ENCODE measurements at regions not wholly inside any gene's neighbourhood (a gene's known extent, or its start where the extent isn't known, plus 50 kb on each side); places are given as distances from the start of the nearest gene placed in this dataset.
A peak's percentile ranks its signal among the peaks of the same experiment; 100 is the strongest.

DNA sequence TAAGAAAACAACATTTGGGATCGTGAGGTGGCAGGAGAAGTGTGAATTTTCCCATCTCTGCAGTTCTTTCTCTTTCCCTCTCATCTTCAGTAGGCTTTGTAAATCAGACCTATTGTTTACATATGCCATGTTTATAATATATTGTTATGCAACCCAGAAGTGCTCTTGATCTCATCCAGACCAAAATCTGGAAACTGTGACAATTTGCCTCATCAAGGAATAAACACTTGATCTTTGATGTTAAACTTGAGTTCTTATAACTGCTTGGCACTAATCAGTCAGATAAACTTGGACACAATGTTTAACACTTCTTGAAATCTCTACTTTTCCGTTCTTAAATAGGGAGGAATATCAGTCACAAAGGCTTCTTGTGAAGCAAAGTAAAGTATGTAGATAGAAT lies 384.7 kb downstream of the DMRT2 start:
- no peak for DNase-seq

DNA sequence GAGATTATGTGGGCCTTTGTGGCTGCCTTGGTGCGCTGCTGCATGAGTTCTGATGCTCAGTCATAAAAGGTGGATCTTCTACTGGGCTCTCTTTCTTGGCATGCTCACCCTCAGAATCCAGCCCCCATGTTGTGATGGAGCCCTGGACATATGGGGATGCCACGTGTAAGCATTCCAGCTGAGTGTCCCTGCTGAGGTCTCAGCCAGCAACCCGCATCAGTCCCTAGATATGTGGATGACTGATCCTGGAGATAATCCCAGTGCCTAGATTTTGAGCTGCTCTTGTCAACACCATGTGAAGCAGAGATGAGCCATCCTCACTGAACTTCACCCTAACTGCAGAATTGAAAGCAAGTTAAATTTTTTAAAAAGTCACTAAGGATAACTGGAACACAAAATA lies 390.1 kb downstream of the DMRT2 start:
- no peak for DNase-seq

DNA sequence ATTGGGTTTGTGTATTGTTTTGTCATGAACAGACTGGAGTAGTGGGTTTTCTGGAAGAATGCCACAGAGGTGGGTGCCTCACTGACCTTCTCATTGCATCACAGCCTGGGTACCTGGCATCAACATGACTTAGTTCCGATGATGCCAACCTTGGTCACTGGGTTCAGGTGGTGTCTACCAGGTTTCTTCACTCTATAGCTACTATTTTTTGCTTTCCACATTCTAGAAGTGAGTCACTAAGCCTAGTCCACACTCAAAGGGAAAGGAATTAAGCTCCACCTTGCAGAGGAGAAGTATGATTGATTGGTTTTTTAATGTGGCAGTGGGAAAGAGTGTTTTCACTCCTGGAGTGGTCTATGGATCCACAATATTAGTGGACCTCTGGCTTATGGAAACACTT lies 391.9 kb downstream of the DMRT2 start:
- DNase-seq = no peak

DNA sequence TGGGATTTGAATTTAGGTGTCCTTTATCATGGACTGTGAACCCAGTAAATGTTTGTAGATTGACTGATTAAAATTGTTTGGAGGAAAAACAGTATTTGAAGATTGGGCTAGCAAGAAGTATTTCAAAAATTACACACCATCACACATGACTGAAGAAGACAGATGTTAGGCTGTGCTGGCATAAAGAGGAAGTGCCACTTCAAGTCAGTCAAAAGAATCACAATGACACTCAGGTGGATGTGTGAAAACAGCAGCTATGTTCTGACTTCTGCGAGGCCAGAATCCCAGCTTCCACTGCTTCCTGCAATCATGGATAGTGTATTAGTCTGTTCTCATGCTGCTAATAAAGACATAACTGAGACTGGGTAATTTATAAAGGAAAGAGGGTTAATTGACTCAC lies 393.3 kb downstream of the DMRT2 start:
- no peak for DNase-seq

DNA sequence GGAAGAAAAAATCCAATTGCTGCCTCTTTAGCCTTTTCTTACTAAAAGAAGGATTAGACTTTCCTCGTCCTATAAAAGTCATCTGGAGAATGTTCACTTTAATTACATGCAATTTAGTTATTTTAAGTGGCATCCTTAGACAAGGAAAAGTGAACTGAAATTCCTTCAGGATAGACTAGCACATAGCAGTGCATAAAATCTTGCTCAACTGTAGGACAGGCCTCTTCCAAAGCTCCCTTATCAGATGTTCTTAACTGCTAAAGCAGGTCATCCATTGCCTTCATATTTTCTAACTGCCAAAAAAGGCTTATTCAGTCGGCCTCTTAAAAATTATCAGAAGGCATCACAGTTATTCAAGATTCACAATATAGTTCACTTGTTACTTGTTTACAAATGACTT lies 396.5 kb downstream of the DMRT2 start:
- DNase-seq = no peak

DNA sequence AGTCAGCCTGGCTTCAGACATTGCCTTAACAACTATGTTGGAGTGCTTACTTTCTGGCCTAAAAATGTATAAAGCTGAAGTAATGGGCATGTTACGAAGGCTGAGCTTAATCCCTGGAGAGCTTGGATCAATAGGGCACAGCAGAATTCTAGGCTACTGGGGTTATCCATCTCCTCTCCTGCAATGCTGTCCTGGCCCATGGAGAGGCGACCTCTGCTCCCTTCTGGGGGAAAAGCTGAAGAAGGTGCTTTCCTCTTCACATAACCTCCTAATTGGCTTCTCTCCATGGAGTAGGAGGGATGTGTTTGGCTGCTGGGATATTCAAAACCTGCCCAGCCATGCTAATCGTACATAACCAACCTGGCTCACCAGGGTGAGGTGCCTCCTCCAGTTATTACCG lies 403.5 kb downstream of the DMRT2 start:
- no peak for DNase-seq

DNA sequence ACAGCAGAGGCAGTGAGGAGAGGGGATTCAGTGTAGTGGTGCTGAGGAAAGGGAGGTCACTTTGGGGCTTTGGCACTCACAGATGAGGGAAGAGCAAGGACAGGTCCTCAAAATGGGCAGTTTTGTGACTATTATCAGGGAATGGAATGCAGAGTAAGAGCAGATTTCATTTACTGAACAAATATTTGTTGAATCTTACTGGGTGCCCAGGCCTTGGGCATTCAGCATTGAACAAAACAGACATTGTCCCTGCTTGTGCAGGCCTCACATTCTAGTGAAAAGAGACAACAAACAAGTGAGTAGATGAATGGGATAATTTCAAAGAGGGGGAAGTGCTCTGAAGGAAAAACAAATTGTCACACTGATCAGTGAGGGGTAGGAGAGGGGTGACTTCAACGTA lies 404.1 kb downstream of the DMRT2 start:
- DNase-seq = no peak

DNA sequence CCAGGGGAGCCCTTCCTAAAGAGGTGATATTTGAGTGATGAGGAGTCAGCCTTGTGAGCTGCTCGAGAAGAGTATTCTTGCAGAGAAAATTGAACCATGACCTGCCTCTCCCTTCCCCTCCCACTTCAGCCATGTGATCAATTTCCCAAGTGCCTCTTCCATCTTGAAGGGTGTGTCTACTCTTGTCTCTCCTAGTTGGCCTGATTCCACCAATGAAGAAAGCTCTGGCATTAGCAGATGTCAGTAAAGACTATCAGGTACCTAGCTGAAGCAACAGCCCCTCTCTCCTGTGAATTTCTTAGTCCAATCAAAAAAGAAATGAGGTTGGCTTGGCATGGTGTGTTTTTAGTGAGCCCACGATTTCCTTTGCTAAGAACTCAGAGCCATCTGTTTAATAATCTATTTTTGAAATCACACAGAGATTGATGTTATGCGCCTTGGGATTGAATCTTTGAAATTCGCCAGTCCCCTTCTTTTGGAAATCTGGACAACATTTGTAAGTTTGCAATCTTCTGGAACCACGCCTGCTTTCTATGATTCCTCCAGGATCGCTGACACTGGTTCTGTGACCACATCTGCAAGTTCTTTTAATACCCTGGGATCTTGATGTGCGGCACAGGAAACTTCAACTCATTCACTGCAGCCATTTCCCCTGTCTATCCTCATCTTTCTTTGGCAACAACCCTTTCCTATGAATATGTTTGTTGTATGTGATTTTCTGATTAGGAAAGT lies 404.6 kb downstream of the DMRT2 start:
- peak; percentile 27 for DNase-seq

DNA sequence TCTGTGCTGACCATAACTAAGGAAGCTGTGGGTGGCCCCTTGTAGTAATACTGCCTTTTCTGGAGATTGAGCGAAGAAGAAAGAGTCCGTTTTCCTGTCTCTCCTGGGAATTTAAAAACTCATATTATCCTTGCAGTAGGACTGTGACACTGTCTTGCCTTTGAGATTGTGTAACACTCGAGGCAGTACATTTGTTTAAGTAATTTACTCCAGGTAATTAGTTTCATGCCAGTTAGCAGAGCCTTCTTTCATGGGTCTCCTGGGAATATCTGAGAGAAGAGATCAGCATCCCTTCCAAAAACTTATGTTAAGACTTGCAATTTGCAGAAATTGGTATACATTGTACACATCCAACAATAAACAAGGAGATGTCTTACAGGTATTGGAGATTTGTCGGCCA lies 405.6 kb downstream of the DMRT2 start:
- DNase-seq = no peak

DNA sequence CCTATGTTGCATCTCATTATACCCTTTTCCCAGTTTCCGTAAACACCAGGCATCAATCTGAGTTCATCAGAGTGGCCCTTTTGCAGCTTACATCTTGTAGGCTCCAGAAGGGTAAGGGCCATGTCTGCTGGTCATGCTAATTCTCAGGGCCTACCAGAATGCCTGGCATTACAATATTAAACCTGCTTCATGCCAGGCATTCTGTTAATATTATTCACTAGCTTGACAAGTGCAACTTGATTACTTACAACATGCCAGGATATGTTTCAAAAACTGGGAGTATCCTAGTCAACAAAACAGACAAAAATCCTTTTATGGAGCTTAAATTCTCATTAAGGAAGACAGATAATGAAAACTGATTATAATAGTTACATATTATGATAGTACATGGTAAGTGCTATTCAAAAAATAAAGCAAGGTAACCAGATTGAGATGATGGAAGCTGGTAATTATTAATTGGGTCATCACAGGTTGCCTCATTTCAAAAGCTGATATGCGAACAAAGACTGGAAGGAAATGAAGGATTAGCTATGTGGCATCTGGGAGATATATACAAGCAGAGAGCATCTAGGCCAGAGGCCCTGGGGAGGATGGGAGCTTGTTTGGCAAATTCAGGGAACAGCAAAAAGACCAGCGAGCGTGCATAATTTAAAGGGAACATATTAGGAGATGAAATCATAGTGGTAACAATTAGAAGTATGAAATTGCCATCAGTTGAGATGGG lies 406.3 kb downstream of the DMRT2 start:
- no peak for DNase-seq

DNA sequence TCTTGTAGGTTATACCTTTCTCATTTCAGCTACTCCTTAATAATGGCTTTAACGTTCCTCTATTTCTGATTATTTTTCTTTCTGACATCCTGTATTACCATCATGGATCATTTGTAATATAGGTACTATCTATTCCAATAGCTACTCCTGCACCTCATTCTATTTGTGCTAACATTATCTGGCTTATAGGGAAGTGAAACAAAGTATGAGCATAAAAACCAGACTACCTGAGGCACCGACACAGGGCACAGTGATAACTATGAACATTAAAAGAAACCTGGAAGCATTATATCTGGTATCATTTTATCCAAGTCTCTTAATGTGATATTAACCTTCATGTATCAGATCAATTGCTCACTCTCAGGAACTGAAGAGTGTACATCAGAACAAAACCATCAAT lies 407.3 kb downstream of the DMRT2 start:
- DNase-seq = no peak

DNA sequence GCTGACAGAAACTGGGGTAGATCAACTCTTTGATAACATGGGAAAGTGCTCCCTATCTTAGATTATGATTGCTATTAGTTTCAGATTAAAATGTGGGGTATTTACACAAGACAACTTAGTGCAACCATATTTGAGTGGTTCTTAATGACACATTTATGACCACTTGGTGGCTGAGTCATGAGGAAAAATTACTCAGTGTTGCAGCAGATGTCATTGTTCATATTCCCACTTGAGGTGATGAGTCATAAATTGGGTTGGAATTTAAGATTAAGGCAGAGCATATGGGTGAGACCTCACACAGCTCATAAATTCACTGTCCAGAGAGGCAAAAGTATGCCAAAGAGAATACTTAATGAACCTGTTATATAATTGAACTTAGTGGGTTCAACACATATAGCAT lies 408.3 kb downstream of the DMRT2 start:
- peak; percentile 31 for DNase-seq

DNA sequence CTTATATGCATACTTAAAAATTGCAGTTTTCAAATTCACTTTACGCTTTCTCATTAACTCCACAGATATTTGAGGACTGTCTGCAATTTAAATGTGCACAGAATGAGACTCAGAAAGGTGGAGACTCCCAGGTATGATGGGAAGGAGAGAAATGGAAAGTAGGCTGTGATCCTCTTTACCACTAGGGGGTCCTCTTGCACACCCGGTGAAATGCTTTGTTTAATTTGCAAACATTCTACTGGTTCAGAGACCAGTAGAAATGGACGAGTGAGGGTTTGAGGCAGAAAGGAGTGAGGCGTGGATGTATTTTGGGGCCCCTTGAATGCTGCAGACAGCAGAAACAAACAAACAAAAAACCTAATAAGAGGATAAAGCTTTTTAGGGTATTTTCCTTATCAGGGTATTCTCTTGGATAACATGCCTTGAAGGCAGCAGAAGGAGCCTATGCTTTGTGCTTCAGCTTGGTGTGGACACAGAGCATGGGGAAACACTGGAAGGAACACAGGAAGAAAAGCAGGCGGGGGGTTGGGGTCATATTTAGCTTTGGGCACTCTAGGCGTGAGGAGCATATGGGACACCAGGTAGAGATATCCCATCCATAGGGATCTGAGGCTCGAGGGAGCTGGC lies 410.1 kb downstream of the DMRT2 start:
- peak; percentile 25 for DNase-seq

DNA sequence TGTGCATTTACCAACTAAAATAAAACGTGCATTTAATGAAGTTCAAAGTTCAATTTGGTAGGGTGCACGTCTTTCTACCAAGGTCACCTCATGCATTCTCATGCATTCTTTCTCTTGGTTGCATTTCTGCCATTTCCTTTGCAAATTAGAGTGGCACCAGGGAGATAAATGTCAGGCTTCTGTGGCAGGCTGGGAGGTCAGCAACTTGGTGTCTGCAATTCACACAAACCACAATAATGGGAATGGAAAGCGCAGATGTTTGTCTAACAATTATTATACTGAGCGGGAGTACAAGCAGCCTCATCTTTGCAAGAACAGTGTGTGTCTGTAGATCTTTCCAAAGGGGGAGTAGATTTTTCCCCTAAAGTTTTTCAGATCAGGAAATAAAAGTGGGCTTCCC lies 411.7 kb downstream of the DMRT2 start:
- DNase-seq = no peak

DNA sequence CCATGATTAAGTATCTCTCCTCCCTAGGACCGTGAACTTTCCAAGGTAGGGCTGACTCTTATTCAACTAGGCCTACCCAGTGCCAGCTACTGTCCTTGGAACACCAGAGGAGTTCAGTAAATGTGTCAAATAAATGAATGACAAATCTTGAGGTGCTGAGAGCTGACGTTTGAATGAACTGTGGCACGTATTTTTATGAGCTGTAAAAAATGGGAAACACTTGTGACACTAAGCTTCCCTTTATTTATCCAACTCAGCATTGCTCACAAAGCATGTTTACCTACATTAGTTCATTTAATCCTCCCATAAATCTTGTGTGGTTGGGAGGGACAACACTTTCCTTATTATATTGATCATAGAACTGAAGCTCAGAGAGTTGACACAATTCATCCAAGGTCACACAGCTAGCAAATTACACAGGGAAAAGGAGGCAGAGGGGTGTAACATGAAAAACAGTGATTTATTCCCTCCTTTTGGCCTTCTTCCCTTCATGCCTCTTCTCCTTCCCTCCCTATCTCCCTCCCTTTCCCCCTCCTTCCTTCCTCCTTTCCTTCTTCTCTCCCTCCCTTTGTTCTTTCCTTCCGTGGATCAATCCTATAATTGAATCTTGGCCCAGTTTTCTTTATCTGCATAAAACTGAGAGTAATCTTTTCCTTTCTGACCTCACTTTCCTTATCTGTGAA lies 412.6 kb downstream of the DMRT2 start:
- no peak for DNase-seq

DNA sequence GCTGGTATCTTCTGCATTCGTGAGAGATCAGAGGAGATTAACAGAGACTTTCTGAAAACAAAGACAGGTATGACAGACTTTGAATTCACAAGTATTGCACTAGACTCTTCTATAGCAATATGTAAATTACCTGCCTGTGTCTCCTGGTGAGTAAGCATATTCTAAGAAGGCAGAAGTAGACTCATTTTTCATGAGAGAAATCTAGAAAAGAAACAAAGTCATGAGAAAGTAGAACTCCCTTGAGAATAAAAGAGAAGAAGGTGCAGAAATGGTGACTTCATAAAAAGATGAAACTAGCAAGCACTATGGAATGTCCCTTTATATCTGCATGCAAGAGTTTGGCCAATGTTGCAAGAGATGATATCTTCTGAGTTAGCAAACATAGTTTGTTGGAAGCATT lies 419.8 kb downstream of the DMRT2 start:
- DNase-seq = no peak

DNA sequence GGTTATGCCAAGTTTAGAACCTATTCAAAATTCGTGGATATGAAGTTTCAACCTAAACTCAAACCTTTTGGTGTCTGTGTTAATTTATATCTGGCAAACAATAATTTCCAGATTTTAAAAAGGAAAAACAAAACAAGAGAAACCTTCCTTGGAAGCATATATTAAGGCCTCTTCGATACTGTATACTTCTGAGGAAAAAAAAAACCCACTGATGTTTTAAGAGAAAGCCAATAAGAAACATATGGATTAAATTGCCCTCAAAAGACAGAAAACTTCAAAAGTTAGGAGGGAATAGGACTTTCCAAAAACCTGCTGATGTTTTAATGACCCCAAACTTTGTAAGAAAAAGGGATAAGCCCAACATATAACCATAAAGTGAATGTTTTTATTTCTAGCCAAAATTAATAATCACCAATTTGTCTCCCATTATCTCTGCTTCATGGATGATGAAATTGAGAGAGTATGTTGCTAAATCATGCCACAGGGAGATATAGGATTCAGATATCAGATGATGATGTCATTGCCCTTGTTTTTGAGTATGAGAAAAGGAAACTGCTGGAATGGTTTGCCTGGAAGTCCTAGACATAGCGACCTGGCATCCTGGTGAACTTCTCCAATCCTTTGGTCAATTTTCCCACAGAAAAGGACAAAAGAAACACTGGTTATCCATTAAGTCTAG lies 423.9 kb downstream of the DMRT2 start:
- DNase-seq = no peak

DNA sequence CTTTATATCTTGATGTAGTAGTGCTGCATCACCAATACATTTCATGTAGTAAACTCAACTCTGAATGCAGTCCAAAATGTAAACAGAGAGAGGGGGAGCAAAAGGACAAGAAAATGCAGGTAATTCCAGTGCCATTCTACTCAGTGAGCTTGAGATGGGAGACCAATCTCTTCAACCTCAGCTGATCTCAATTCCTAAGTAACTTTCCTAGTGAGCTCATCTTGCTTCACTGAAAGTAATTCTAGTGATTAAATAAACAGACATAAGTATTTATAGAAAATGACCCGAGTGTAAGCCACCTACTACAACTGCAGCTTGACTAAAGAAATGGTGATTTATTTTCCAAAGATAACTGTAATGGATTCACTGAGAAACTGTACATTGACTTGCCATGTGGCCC lies 424.5 kb downstream of the DMRT2 start:
- DNase-seq = no peak

DNA sequence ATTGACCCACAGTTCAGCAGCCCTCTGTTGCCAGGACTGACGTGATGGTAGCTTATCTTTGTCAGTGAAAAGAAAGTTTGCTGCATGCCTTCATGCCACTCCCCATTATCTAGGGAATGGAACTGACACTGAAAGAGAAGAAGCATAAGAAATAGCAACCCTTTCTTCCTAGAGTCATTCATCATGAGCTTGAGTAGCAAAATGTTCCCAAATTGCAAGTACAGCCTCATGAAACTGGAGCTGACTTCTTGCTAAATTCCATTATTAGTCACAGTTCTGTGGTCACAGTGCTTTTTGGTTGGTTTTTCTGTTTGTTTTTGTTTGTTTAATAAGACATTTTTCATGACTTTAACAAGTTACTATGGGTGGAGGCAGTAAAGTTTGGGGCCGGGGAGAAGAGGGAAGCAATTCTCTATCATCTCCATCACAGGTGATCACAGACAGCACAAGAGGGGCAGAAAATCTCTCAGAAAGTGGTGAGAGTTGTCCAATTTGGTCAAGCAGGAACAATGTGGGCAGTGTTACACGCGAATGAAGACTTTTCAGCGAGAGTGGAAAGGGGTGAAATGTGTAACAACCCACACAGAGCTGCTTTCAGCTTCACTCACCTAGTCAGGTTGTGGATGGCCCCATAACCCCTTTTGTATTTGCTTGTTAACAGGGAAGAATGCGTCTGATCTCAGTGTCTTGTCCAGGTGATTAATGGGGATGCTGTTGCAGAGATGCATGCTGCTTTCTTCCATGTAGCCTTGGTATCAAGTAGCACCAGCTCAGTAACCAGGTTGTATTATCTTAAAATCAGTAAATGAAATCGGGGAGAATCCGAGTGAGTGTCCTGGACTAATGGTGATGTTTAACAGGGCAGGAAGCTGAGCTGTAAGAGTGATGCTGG lies 440.4 kb downstream of the DMRT2 start:
- DNase-seq = no peak

DNA sequence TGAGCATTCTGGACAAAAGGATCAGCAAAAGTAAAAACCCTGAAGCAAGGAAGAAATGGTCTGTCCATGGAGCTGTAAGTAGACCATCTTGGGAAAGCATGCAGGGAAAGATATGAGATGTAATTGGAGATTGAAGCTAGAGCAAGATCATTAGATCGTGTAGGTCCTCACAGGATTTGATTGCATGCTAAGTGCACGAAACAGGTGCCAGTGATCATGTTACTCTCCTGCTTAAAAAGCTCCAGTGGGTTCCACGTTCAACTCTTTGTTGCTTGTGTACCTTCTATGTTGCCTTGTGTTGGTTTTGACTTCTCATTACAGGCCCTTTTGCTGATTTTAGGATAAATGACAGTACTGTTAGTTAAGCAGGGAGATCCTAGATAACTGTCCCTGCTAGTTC lies 442.0 kb downstream of the DMRT2 start:
- no peak for DNase-seq

DNA sequence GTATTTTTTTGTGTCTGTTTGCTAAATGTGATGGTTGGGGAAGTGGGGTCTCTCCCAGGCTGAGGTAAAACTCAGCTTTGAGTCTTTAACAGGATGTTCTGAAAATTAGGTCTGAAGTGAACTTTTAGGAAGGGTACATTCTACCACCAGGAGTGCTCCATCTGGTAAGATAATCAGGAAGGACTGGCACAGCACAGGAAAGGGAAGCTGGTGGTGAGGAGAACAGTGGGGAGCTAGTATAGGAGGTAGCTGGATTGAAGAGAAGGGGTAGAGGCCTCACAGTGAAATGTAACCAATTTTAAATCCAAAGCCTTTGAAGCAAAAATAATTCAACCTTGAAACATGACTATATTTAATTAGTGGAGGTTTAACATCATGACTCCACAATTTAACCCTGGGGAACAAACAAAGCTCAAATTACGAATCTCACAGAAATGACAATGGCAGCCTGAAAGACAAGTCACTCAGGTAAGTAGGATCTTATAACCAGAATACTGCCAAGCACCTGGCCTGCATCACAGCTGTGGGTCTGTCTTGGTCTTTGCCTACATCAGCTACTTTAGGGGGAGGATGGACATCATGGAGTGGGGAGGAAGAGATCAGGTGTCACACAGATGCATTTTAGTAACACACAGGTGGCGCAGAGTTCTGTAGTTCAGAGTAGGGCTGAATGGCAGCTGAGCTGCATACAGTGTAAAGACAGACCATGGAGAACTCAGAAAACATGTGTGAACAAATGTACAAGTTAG lies 445.3 kb downstream of the DMRT2 start:
- peak; percentile 76 for DNase-seq
